Keratinocyte (primary cell): ENCODE measurements at regions not wholly inside any gene's neighbourhood (a gene's known extent, or its start where the extent isn't known, plus 50 kb on each side); places are given as distances from the start of the nearest gene placed in this dataset.

ENCODE experiments used
- DNase-seq: peaks from one replicate; pipeline ENCODE4 v3.0.0-alpha.2; 2011; ENCODE audit warnings: low read depth, missing footprints, low spot score
- FAIRE-seq: peaks from 2 replicates; lab custom pipeline; 2011; peaks lifted over from hg19 to GRCh38; lab: Jason Lieb, UNC
- H2AFZ ChIP-seq: 2 replicates; pipeline ENCODE4 v1.6.0; 2012; ENCODE audit warnings: low read length, control low read depth, inconsistent platforms; ENCODE audit not compliant: control insufficient read depth
- H3K27ac ChIP-seq: 2 replicates; pipeline ENCODE4 v1.5.1; 2011; ENCODE audit warnings: low read length; ENCODE audit not compliant: control insufficient read depth, insufficient read depth
- H3K27me3 ChIP-seq: 3 replicates; pipeline ENCODE4 v1.6.0; 2011; ENCODE audit warnings: low read length; ENCODE audit not compliant: control insufficient read depth, insufficient read depth; ENCODE audit errors: extremely low read depth
- H3K36me3 ChIP-seq, 2 experiments: 2 replicates in 1 of 2; 3 replicates in 1 of 2; pipeline ENCODE4 v1.5.1; 2011; ENCODE audit warnings: low read length in 2 of 2, mild to moderate bottlenecking in 1 of 2; ENCODE audit not compliant: control insufficient read depth in 2 of 2, insufficient read depth in 2 of 2; ENCODE audit errors: extremely low read depth in 1 of 2
- H3K4me1 ChIP-seq: 3 replicates; pipeline ENCODE4 v1.5.1; 2011; ENCODE audit warnings: low read length; ENCODE audit not compliant: control insufficient read depth, insufficient read depth; ENCODE audit errors: extremely low read depth
- H3K4me2 ChIP-seq: 3 replicates; pipeline ENCODE4 v1.6.0; 2011; ENCODE audit warnings: low read depth, low read length; ENCODE audit not compliant: control insufficient read depth, insufficient read depth; ENCODE audit errors: extremely low read depth
- H3K4me3 ChIP-seq, 3 experiments: fragments of 200-600 bp in 1 of 3; sonication (generic) in 1 of 3; 2 replicates in 2 of 3; 3 replicates in 1 of 3; pipeline ENCODE4 v1.5.1; 2011 to 2016; ENCODE audit warnings: low read length in 3 of 3, mild to moderate bottlenecking in 3 of 3, control low read depth in 2 of 3, inconsistent platforms in 1 of 3, low read depth in 1 of 3, mixed read lengths in 1 of 3, mixed run types in 1 of 3, moderate library complexity in 1 of 3; ENCODE audit not compliant: control insufficient read depth in 2 of 3, insufficient read depth in 2 of 3; ENCODE audit errors: extremely low read depth in 1 of 3
- H3K79me2 ChIP-seq: 2 replicates; pipeline ENCODE4 v1.6.0; 2012; ENCODE audit warnings: low read length; ENCODE audit not compliant: control insufficient read depth, insufficient read depth
- H3K9ac ChIP-seq: 3 replicates; pipeline ENCODE4 v1.6.0; 2011; ENCODE audit warnings: low read length; ENCODE audit not compliant: control insufficient read depth, insufficient read depth; ENCODE audit errors: extremely low read depth
- H3K9me1 ChIP-seq: 3 replicates; pipeline ENCODE4 v1.6.0; 2011; ENCODE audit warnings: low read length; ENCODE audit not compliant: control insufficient read depth, insufficient read depth; ENCODE audit errors: extremely low read depth
- H3K9me3 ChIP-seq: 2 replicates; pipeline ENCODE4 v1.5.1; 2012; ENCODE audit warnings: low read depth, low read length; ENCODE audit not compliant: control insufficient read depth
- H4K20me1 ChIP-seq: 3 replicates; pipeline ENCODE4 v1.6.0; 2011; ENCODE audit warnings: low read length; ENCODE audit not compliant: control insufficient read depth, insufficient read depth; ENCODE audit errors: extremely low read depth
- EZH2 ChIP-seq: IDR thresholded peaks from one replicate; pipeline ENCODE4 v1.6.1; 2012; ENCODE audit warnings: inconsistent platforms, mild to moderate bottlenecking, low read length, moderate library complexity
- dilution Hi-C: fragments of 300-500 bp; cut with MboI; formaldehyde crosslinking; loops from one replicate; pipeline ENCODE4 v1.7.0; 2020; ENCODE audit warnings: low sequenced_read_pairs; ENCODE audit not compliant: extremely low pct_ligation_motif_present
- TF ChIP-seq, protein P1 (sequence below), 3 experiments: IDR thresholded peaks in 1 of 3; conservative IDR thresholded peaks in 1 of 3; optimal IDR thresholded peaks in 1 of 3; 2 replicates in 2 of 3; 3 replicates in 1 of 3; pipeline versions ENCODE3 to v1.5.1; 2011; ENCODE audit warnings: low read length in 3 of 3, mild to moderate bottlenecking in 3 of 3, moderate library complexity in 2 of 3, control low read depth in 1 of 3, inconsistent platforms in 1 of 3; ENCODE audit not compliant: insufficient read depth in 2 of 3; ENCODE audit errors: extremely low read depth in 1 of 3

DNA sequence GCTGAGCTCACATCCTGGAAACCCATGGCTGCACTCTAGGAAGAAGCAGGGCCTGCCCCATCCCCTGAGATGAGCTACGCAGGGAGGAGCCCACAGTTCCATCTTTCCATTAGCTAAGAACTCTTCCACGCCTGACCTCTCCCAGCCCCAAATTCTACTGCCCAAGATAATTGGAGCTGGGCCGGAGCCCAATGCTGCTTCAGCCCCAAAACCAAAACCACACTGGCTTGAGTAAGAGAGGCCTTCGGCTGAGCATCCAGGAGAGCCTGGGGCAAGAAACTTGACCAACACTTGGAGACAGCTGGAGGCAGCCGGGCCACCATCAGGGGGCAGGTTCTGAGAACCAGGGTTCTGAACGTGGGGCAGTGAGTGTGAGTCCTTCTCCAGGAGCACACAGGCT is 116.1 kb upstream of the ZMIZ1 start:
- no peaks in the 10 kb centered on the region for H3K36me3 ChIP-seq
- no peak overlapping the region for H2AFZ ChIP-seq
- no peaks in the 10 kb centered on the region for H3K27me3 ChIP-seq
- DNase-seq = no peak
- peaks cover 3% of the 10 kb centered on the region for H4K20me1 ChIP-seq
- H3K4me3 ChIP-seq = no peak overlapping the region
- H3K9me3 ChIP-seq = no peaks in the 10 kb centered on the region
- no peak overlapping the region for H3K9ac ChIP-seq
- H3K4me2 ChIP-seq = no peak overlapping the region
- H3K27ac ChIP-seq = no peak overlapping the region
- no peaks in the 10 kb centered on the region for H3K79me2 ChIP-seq
- no peak for FAIRE-seq
- H3K9me1 ChIP-seq = no peaks in the 10 kb centered on the region
- dilution Hi-C loops = no loop called here
- no peak for TF ChIP-seq EZH2
- TF ChIP-seq, protein P1, sequence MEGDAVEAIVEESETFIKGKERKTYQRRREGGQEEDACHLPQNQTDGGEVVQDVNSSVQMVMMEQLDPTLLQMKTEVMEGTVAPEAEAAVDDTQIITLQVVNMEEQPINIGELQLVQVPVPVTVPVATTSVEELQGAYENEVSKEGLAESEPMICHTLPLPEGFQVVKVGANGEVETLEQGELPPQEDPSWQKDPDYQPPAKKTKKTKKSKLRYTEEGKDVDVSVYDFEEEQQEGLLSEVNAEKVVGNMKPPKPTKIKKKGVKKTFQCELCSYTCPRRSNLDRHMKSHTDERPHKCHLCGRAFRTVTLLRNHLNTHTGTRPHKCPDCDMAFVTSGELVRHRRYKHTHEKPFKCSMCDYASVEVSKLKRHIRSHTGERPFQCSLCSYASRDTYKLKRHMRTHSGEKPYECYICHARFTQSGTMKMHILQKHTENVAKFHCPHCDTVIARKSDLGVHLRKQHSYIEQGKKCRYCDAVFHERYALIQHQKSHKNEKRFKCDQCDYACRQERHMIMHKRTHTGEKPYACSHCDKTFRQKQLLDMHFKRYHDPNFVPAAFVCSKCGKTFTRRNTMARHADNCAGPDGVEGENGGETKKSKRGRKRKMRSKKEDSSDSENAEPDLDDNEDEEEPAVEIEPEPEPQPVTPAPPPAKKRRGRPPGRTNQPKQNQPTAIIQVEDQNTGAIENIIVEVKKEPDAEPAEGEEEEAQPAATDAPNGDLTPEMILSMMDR (optimal IDR thresholded peaks at IDR 0.05 in 1 of 3, IDR thresholded peaks at IDR 0.05 in 1 of 3, conservative IDR thresholded peaks at IDR 0.05 in 1 of 3; ENCODE audit: extremely low read depth in 1 of 3, insufficient read depth in 2 of 3, low read length in 3 of 3) = no peak
- H3K4me1 ChIP-seq = peaks cover 14% of the 10 kb centered on the region

DNA sequence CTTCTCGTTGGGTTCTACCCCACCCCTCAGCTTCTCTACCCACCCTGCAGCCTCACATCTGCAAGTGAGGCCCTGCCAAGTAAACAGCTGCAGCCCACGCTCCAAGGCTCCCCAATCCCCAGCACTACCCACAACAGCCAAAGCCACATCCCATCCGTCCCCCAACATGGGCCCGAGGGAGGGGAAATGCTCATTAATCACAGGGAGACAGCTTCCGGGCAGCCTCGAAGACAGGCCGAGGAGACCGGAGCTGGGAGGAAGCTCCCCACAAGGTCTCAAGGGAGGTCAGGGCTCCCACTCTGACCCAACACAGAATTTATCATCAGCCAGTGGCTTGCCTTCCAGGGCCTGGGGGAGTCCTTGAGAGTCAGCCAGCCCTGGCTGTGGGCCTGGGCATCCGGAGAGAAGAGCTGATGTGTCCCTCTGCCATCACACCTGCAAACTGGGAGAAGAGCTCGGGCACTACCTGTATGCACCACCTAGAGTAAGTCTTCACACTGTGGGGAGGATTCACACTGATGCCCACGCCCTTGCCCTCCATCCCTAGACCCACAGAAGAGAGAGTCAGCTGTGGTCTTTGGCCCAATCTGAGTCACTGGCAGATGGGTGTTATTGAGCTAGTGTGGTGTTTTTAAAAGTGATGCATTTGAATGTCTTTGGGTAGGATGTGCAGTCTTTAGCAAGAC is 115.5 kb upstream of the ZMIZ1 start:
- dilution Hi-C loops = no loop called here
- no peak for TF ChIP-seq EZH2
- TF ChIP-seq, protein P1 (optimal IDR thresholded peaks at IDR 0.05 in 1 of 3, IDR thresholded peaks at IDR 0.05 in 1 of 3, conservative IDR thresholded peaks at IDR 0.05 in 1 of 3; ENCODE audit: extremely low read depth in 1 of 3, insufficient read depth in 2 of 3, low read length in 3 of 3) = no peak
- Histone ChIP-seq H3K79me2 (no peaks in the 10 kb centered on the region), H4K20me1 (peaks cover 3% of the 10 kb centered on the region), H3K4me2 (no peak overlapping the region), H3K4me3 (no peak overlapping the region), H3K9me1 (no peaks in the 10 kb centered on the region), H3K9me3 (no peaks in the 10 kb centered on the region), H3K36me3 (no peaks in the 10 kb centered on the region), H3K4me1 (peaks cover 14% of the 10 kb centered on the region), H3K9ac (no peak overlapping the region), H3K27ac (no peak overlapping the region), H2AFZ (no peak overlapping the region), H3K27me3 (no peaks in the 10 kb centered on the region)
- DNase-seq = no peak
- no peak for FAIRE-seq
